ENCODE measurements at regions not wholly inside any gene's neighbourhood (a gene's known extent, or its start where the extent isn't known, plus 50 kb on each side); places are given as distances from the start of the nearest gene placed in this dataset.

DNA sequence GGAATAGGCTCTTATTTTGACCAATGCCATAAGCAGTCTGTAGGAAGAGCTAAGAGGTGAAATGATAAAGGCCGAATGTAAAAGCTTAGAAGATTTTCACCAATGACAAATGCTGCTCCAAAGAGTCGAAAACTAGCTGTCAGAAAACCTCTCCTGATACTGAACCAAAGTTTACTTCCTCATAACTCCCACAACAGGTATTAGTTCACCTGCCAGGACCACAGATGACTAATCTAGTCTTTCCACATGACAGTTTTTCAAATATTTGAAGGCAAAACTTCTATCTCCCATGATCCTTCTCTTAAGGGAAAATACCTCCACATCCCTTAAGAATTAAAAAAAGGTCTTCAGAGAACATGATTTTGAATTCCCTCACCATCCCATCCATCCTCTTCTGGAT, 473.2 kb upstream of the SPHKAP start:
- no peak for DNase-seq (ENCODE audit: low read depth in 2 of 2)

DNA sequence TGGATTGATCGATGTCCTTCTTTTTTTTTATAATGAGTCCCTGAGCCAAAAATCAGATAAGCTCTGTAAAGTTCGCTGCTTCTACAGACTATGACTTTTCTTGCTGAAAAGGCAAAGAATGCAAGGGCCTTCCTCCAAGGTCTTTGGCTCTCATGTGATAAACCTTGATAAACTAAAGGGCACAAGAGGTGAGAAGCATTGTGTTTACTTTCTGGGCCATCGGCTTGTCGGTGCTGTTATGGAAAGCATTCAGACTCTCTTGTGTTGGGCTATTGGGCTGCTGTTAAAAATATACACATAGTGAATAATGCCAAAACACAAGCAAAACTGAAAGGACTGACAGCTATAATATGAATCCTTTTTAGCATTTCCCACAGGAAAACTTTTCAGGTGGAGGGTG, 472.4 kb upstream of the SPHKAP start:
- DNase-seq (ENCODE audit: low read depth in 2 of 2): no peak

DNA sequence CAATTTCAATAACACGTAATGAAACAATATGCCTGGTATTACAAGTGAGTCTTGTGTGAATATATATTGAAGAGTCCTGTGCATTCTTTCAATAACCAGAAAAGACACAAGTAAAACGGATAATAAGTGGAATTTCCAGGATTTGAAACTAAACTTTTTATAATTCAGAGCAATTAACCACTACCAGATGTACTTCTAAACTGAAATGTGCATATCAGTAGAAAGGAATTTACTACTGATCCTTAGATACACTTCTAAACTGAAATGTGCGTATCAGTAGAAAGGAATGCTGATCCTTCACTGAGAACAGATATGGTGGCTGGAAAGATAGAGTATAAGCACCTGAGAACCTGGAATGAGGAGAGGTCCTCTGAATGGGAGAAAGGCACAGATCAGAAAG, 470.9 kb upstream of the SPHKAP start:
- no peak for DNase-seq (ENCODE audit: low read depth in 2 of 2)

DNA sequence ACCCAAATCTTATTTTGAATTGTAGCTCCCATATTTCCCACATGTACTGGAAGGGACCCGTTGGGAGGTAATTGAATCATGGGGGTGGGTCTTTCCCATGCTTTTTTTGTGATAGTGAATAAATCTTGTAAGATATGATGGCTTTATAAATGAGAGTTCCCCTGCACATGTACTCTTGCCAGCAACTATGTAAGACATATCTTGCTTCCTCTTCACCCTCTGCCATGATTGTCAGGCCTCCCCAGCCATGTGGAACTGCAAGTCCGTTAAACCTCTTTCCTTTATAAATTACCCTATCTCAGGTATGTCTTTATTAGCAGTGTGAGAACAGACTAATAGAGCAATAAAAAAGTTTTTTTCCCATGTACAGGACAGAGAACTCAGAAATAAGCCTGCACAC, 468.4 kb upstream of the SPHKAP start:
- DNase-seq (ENCODE audit: low read depth in 2 of 2): no peak

DNA sequence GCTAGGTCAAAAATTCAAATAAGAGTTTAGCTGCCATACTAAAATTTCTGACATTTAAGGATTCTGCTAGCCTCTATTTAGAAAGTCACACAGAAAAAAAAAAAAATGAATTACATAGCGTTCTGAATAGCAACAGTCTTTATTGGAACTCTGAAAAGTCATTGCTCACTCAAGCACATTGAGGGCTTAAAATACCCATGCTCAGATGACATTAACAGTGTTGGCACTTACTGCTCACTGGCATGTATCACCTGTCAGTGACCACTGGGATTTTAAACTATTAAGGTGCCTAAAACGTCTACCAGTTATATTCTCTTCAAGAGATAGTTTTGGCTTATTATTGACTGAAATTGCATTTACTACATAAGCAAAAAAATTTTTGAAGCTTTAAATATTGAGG, 468.0 kb upstream of the SPHKAP start:
- no peak for DNase-seq (ENCODE audit: low read depth in 2 of 2)

DNA sequence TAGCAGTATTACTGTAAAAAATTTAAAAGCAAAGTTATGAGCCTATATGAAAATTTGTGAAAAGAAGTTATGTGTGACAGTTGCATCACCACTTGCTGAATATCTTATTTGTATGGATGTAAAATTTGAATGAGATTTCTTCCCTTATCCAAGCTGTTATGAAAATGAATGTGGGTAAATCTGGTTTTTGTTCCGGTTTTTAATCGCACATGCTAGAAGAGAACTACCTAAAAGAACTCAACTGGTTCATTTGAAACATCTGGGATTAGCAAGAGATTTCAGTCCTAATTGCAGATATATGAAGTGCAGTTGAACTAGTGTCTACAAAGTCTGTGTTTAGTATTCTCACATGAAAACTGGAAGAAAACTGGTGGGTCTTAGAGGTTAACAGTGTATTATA, 467.1 kb upstream of the SPHKAP start:
- DNase-seq (ENCODE audit: low read depth in 2 of 2): no peak

GRCh38 chr2:228646061-228646460, 464.6 kb upstream of the SPHKAP start:
- peak in 1 of 2 donors; percentile 14 for DNase-seq (ENCODE audit: low read depth in 2 of 2)

GRCh38 chr2:228644199-228644598, 462.7 kb upstream of the SPHKAP start:
- no peak for DNase-seq (ENCODE audit: low read depth in 2 of 2)

DNA sequence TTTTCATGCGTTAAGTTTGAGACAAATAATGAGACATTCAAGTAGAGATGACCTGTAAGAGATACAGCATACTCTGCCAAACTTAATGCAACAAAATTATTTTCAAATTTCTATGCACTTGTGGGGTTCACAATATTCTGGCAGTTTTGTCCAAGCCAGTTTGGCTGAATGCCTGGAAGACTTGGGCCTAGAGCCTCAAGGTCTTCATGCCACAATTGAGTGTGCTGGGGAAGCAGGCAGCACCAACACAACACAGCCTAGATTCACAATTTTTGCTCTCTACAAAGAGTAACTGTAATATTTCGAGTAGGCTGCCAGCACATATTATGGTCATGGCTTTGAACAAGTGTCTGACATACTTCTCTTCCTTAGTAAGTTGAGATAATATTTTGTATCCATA, 461.4 kb upstream of the SPHKAP start:
- DNase-seq (ENCODE audit: low read depth in 2 of 2): no peak

- DNase-seq (ENCODE audit: low read depth in 2 of 2): no peak
Observed at GRCh38 chr2:228630786-228631185, 449.3 kb upstream of the SPHKAP start.

DNA sequence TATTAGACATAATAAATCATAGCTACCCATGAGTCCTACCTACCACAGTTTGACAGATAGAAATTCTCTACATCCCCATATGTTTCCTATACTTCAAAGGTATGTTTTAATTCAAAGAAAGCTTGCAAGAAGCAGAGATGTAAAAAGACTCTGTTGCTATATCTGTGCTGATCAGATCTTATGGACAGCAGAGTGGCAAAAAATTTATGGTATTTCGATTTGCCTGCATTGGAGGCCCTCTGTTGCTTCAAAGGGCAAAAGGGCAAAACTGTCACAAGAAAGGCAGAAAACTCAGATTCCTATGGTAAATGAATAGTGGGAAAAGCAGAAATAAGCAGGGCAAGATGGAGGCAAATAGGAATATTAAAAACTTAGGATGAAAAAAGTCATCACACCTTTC, 447.8 kb upstream of the SPHKAP start:
- no peak for DNase-seq (ENCODE audit: low read depth in 2 of 2)

- no peak for DNase-seq (ENCODE audit: low read depth in 2 of 2)
Observed at GRCh38 chr2:228628682-228629081, 447.2 kb upstream of the SPHKAP start.

GRCh38 chr2:228627510-228627909, 446.0 kb upstream of the SPHKAP start:
- no peak for DNase-seq (ENCODE audit: low read depth in 2 of 2)

GRCh38 chr2:228625481-228625880, 444.0 kb upstream of the SPHKAP start:
- no peak for DNase-seq (ENCODE audit: low read depth in 2 of 2)

- no peak for DNase-seq (ENCODE audit: low read depth in 2 of 2)
Observed at GRCh38 chr2:228624733-228625132, 443.2 kb upstream of the SPHKAP start.

GRCh38 chr2:228615496-228615895, 434.0 kb upstream of the SPHKAP start:
- no peak for DNase-seq (ENCODE audit: low read depth in 2 of 2)

- no peak for DNase-seq (ENCODE audit: low read depth in 2 of 2)
Observed at GRCh38 chr2:228614741-228615140, 433.3 kb upstream of the SPHKAP start.

DNA sequence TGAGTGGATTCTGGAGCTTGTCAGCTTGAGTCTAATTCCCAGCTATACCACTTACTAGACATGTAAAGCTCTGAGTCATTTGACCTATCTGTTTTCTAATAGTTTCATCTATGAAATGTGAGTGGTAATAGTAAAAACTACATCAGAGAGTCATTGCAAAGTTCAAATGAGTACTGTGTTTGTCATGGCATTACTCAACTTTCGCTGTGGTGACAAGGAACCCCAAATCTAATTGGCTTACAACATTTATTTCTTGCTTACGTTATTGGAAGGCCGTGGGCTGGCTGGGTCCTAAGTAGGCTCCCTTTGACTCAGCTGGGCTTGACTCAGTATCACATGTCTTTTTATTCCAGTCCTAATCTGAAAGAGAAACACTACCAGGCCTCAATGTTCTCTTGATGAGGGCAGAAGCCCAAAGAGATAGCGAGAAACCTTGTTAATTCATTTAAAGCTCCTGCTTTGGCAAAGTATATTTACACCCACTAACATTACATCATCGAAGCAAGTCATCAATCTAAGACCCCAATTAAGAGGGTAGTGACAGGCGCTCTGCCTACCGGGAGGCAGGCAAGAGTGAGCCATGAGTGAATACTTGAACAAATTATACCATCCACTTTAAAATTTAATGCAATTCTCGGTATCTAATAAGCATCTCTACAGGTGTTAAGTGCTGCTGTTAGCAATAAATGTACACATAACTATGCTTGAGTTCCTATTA, 431.8 kb upstream of the SPHKAP start:
- no peak for DNase-seq (ENCODE audit: low read depth in 2 of 2)

- no peak for DNase-seq (ENCODE audit: low read depth in 2 of 2)
Observed at GRCh38 chr2:228611171-228611570, 429.7 kb upstream of the SPHKAP start.

DNA sequence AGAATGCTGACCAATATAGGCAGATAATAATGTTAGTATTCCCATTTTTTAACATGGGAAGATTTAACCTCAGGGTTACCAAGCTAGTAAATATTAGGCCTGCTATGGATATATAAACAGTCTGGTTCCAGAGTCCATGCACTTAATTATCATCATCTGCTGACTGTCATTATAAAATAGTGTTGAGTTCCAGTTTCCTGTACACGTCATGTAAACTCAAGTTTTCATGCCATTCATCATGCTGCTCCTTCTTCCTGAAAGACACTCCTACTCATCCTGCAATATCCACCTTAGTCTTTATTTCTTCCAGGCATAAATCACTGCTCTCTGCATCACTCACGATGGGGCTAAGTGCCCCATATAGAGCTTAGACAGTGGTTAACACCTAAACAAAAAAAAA, 420.8 kb upstream of the SPHKAP start:
- no peak for DNase-seq (ENCODE audit: low read depth in 2 of 2)

DNA sequence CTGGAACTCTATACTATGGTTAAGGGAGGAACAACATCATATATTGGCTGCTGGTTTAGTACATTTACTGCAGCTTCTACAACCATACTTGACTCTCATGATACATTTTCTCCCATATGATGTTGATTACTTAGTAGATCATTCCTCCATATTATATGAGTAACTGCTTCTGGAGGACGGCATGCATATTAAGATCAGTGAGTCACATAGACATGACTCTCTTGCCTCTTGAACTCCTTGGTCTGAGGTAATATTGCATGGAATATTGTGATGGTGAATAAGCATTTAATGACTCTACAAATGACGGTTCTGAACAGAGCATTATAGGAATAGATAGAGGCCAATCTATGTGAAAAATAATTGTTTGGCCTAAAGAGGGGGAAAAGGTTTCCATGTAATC, 418.8 kb upstream of the SPHKAP start:
- DNase-seq (ENCODE audit: low read depth in 2 of 2): no peak

GRCh38 chr2:228599781-228600180, 418.3 kb upstream of the SPHKAP start:
- DNase-seq (ENCODE audit: low read depth in 2 of 2): no peak

DNA sequence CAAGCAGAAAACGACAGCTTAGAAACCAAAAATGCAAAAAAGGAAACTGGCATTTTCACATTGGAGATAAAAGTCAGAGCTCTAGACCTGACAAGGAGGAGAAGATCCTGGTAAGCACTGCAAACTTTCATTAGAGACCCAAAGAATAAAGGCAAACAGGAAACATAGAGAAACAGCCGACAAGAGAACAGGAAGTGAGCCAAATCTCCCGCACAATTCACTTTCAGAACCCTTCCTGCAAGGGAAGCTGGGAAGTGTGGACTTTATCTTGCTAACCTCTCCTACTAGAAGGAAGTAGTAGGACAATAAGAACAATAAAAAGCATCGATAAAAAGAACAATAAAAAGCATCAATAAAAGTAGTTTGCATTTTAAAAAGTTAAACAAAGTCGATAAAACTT, 417.8 kb upstream of the SPHKAP start:
- DNase-seq (ENCODE audit: low read depth in 2 of 2): peak; percentile 12 to 13

DNA sequence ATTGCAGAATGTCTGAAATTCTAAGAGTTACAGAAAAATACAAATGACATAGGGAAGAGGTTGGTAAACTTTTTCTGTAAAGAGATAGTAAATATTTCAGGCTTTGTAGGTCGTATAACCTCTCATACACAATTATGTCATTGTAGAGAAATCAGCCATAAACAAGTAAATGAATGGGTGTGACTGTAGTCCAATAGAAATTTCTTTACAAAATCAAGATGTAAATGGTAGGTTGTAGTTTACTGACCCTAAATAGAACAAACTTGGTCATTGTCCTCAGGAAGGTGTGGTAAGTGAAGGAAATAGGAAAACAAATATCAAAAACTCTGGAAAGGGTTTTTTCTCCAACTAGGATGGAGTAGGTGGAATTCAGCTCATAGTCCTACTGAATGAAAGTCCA, 415.5 kb upstream of the SPHKAP start:
- no peak for DNase-seq (ENCODE audit: low read depth in 2 of 2)
